Gastrocnemius medialis (tissue), 4 donors: ENCODE measurements at regions not wholly inside any gene's neighbourhood (a gene's known extent, or its start where the extent isn't known, plus 50 kb on each side); places are given as distances from the start of the nearest gene placed in this dataset.

Experiments used
- ATAC-seq, 2 donors: fragments of 150-250 bp; one replicate each; pipeline ENCODE4 v1.9.1; 2016
- DNase-seq, 2 donors: peaks; one replicate each; pipeline ENCODE4 v3.0.0-alpha.2; 2019
- H3K27ac ChIP-seq, 4 donors: fragments of 200-600 bp; sonication (generic); 1 replicate in 1 of 4; 2 replicates in 3 of 4; pipeline ENCODE4 v1.5.1; 2016 to 2018; ENCODE audit warnings: mild to moderate bottlenecking in 2 of 4, moderate library complexity in 1 of 4
- H3K27me3 ChIP-seq, 3 donors: fragments of 200-600 bp; sonication (generic) in 2 of 3; 1 replicate in 1 of 3; 2 replicates in 2 of 3; pipeline versions ENCODE4 v1.5.1 to v1.6.0; 2016 to 2019; ENCODE audit warnings: mild to moderate bottlenecking in 1 of 3, moderate library complexity in 1 of 3
- H3K36me3 ChIP-seq, 2 donors: fragments of 200-600 bp; sonication (generic) in 1 of 2; one replicate each; pipeline ENCODE4 v1.5.1; 2017 to 2018
- H3K4me1 ChIP-seq, 2 donors: fragments of 200-600 bp; sonication (generic) in 1 of 2; one replicate each; pipeline ENCODE4 v1.5.1; 2016 to 2017; ENCODE audit warnings: mild to moderate bottlenecking in 2 of 2
- H3K4me3 ChIP-seq, 4 donors: fragments of 200-600 bp; sonication (generic) in 3 of 4; 1 replicate in 1 of 4; 2 replicates in 3 of 4; pipeline ENCODE4 v1.5.1; 2016 to 2019; ENCODE audit warnings: mild to moderate bottlenecking in 2 of 4
- H3K9me3 ChIP-seq, 3 donors: fragments of 200-600 bp; sonication (generic) in 2 of 3; 1 replicate in 1 of 3; 2 replicates in 2 of 3; pipeline ENCODE4 v1.5.1; 2016 to 2019
- CTCF ChIP-seq, 5 experiments: fragments of 450-650 bp in 3 of 5; fragments of 200-600 bp in 2 of 5; sonication (generic) in 2 of 5; IDR thresholded peaks in 4 of 5; conservative IDR thresholded peaks in 1 of 5; 1 replicate in 4 of 5; 2 replicates in 1 of 5; pipeline ENCODE4 v1.5.1; 2016 to 2019; ENCODE audit warnings: antibody characterized with exemption in 5 of 5, mild to moderate bottlenecking in 3 of 5, moderate library complexity in 3 of 5
- POLR2A ChIP-seq, 2 donors: fragments of 450-650 bp; IDR thresholded peaks; one replicate each; pipeline ENCODE4 v1.6.1; 2017; ENCODE audit warnings: antibody characterized with exemption in 2 of 2, mild to moderate bottlenecking in 2 of 2, moderate library complexity in 2 of 2
- in situ Hi-C, 4 donors: fragments of 200-750 bp; cut with MboI; loops; one replicate each; pipeline versions ENCODE4 v1.15.0 to v1.8.0; 2017; ENCODE audit warnings: low sequenced_read_pairs in 4 of 4
- intact Hi-C: fragments of 100-400 bp; cut with DNase I; formaldehyde crosslinking; loops from one replicate; pipeline ENCODE4 v1.15.1; 2023; ENCODE audit warnings: low total_unique reads

- in situ Hi-C loops: no loop called here
- H3K9me3 ChIP-seq: no peaks in the 10 kb centered on the region
- intact Hi-C loops: no loop called here
- no peaks in the 10 kb centered on the region for H3K4me1 ChIP-seq
- H3K4me3 ChIP-seq: no peak overlapping the region
- no peak overlapping the region for H3K27ac ChIP-seq
- ATAC-seq (no peak), DNase-seq (no peak)
- H3K27me3 ChIP-seq: no peaks in the 10 kb centered on the region
- no peaks in the 10 kb centered on the region for H3K36me3 ChIP-seq
- no peak for TF ChIP-seq CTCF (IDR thresholded peaks at IDR 0.05 in 4 of 5, conservative IDR thresholded peaks at IDR 0.05 in 1 of 5)
- no peak for TF ChIP-seq POLR2A (IDR thresholded peaks at IDR 0.05)
These were observed 84.8 kb upstream of the RND3 start for GRCh38 chr2:150572194-150572766.

- in situ Hi-C loops: no loop called here
- ATAC-seq: no peak
- Histone ChIP-seq H3K27ac (no peak overlapping the region), H3K36me3 (no peaks in the 10 kb centered on the region), H3K27me3 (no peaks in the 10 kb centered on the region), H3K4me3 (no peak overlapping the region), H3K4me1 (no peaks in the 10 kb centered on the region), H3K9me3 (no peaks in the 10 kb centered on the region)
- TF ChIP-seq CTCF (IDR thresholded peaks at IDR 0.05 in 4 of 5, conservative IDR thresholded peaks at IDR 0.05 in 1 of 5) (no peak), POLR2A (IDR thresholded peaks at IDR 0.05) (no peak)
- intact Hi-C loops: no loop called here
- no peak for DNase-seq
These were observed 83.7 kb upstream of the RND3 start for GRCh38 chr2:150571121-150571520.

GRCh38 chr2:150570712-150571111 is 83.2 kb upstream of the RND3 start:
- H3K4me1 ChIP-seq: no peaks in the 10 kb centered on the region
- H3K27ac ChIP-seq: no peak overlapping the region
- no peak overlapping the region for H3K4me3 ChIP-seq
- intact Hi-C loops: no loop called here
- H3K36me3 ChIP-seq: no peaks in the 10 kb centered on the region
- no peak for DNase-seq
- TF ChIP-seq POLR2A (IDR thresholded peaks at IDR 0.05) (no peak), CTCF (IDR thresholded peaks at IDR 0.05 in 4 of 5, conservative IDR thresholded peaks at IDR 0.05 in 1 of 5) (no peak)
- in situ Hi-C loops: no loop called here
- ATAC-seq: no peak
- H3K27me3 ChIP-seq: no peaks in the 10 kb centered on the region
- no peaks in the 10 kb centered on the region for H3K9me3 ChIP-seq

GRCh38 chr2:150569761-150570160 is 82.3 kb upstream of the RND3 start:
- intact Hi-C loops: no loop called here
- no peak for DNase-seq
- H3K4me3 ChIP-seq: no peak overlapping the region

More at GRCh38 chr2:150569761-150570160, 82.3 kb upstream of the RND3 start:
- in situ Hi-C loops: no loop called here
- Histone ChIP-seq H3K36me3 (no peaks in the 10 kb centered on the region), H3K27ac (no peak overlapping the region), H3K27me3 (no peaks in the 10 kb centered on the region), H3K4me1 (no peaks in the 10 kb centered on the region), H3K9me3 (no peaks in the 10 kb centered on the region)
- TF ChIP-seq POLR2A (IDR thresholded peaks at IDR 0.05) (no peak), CTCF (IDR thresholded peaks at IDR 0.05 in 4 of 5, conservative IDR thresholded peaks at IDR 0.05 in 1 of 5) (no peak)
- ATAC-seq: no peak
